B cell (primary cell): ENCODE measurements at regions not wholly inside any gene's neighbourhood (a gene's known extent, or its start where the extent isn't known, plus 50 kb on each side); places are given as distances from the start of the nearest gene placed in this dataset.

Source experiments
- ATAC-seq: fragments of 200-7000 bp; cut with Tn5 transposase; one replicate; pipeline ENCODE4 v1.10.0; 2021; ENCODE audit warnings: low read depth, mild to moderate bottlenecking, moderate number of reproducible peaks, moderate library complexity
- CTCF ChIA-PET: fragments of 350-600 bp; sonication (Branson Sonifier 250); formaldehyde crosslinking; loops from one replicate; lab custom pipeline; 2021; ENCODE audit warnings: antibody characterized with exemption, inconsistent platforms; lab: Charles Lee
- POLR2A ChIA-PET: fragments of 350-600 bp; sonication (Branson Sonifier 250); formaldehyde crosslinking; loops from one replicate; lab custom pipeline; 2021; ENCODE audit warnings: antibody characterized with exemption; lab: Charles Lee
- DNase-seq: peaks from one replicate; pipeline ENCODE4 v3.0.0; 2013
- H2AFZ ChIP-seq: 2 replicates; pipeline ENCODE4 v1.6.1; 2012; ENCODE audit warnings: mild to moderate bottlenecking, low read depth, low read length; ENCODE audit not compliant: insufficient read depth, poor library complexity, severe bottlenecking
- H3K27ac ChIP-seq, 2 donors: 1 replicate in 1 of 2; 2 replicates in 1 of 2; pipeline ENCODE4 v1.5.1; 2012 to 2013; ENCODE audit warnings: low read length in 2 of 2, mild to moderate bottlenecking in 2 of 2, moderate library complexity in 1 of 2
- H3K27me3 ChIP-seq, 4 experiments: fragments of 200-600 bp in 1 of 4; sonication (generic) in 1 of 4; replicated peaks in 1 of 4; 1 replicate in 2 of 4; 2 replicates in 2 of 4; pipeline versions ENCODE4 v1.6.1 to v1.7.0; 2013 to 2016; ENCODE audit warnings: low read length in 3 of 4, mild to moderate bottlenecking in 2 of 4, mixed read lengths in 1 of 4, moderate library complexity in 1 of 4; ENCODE audit not compliant: insufficient read depth in 4 of 4, control insufficient read depth in 3 of 4; ENCODE audit errors: control extremely low read depth in 1 of 4
- H3K36me3 ChIP-seq, 2 experiments: replicated peaks in 1 of 2; 1 replicate in 1 of 2; 2 replicates in 1 of 2; pipeline versions ENCODE4 v1.6.1 to v1.7.1; 2013; ENCODE audit warnings: low read length in 1 of 2; ENCODE audit not compliant: insufficient read depth in 2 of 2, control insufficient read depth in 1 of 2; ENCODE audit errors: control extremely low read depth in 1 of 2, extremely low read depth in 1 of 2
- H3K4me1 ChIP-seq, 2 donors: fragments of 200-600 bp in 1 of 2; sonication (generic) in 1 of 2; 1 replicate in 1 of 2; 2 replicates in 1 of 2; pipeline versions ENCODE4 v1.5.1 to v1.6.1; 2013 to 2017; ENCODE audit warnings: low read length in 2 of 2; ENCODE audit not compliant: control insufficient read depth in 2 of 2, insufficient read depth in 2 of 2
- H3K4me2 ChIP-seq: replicated peaks from 2 replicates; pipeline ENCODE3; 2012; ENCODE audit warnings: mild to moderate bottlenecking, low read depth, low read length; ENCODE audit not compliant: poor library complexity, severe bottlenecking
- H3K4me3 ChIP-seq, 5 experiments: fragments of 200-600 bp in 1 of 5; sonication (generic) in 1 of 5; 1 replicate in 3 of 5; 2 replicates in 2 of 5; pipeline versions ENCODE4 v1.5.1 to v1.7.0; 2011 to 2016; ENCODE audit warnings: low read length in 4 of 5, mild to moderate bottlenecking in 4 of 5, low read depth in 2 of 5, control low read depth in 1 of 5, moderate library complexity in 1 of 5; ENCODE audit not compliant: insufficient read depth in 1 of 5; ENCODE audit errors: control extremely low read depth in 1 of 5, extremely low read depth in 1 of 5
- H3K79me2 ChIP-seq: fragments of 200-600 bp; sonication (generic); one replicate; pipeline ENCODE4 v1.6.0; 2016; ENCODE audit warnings: low read length; ENCODE audit not compliant: control insufficient read depth, insufficient read depth
- H3K9ac ChIP-seq: fragments of 200-600 bp; sonication (generic); 2 replicates; pipeline ENCODE4 v1.6.1; 2017; ENCODE audit warnings: mild to moderate bottlenecking, low read length, moderate library complexity
- H3K9me3 ChIP-seq, 3 donors: one replicate each; pipeline versions ENCODE4 v1.6.1 to v1.7.1; 2013; ENCODE audit warnings: low read length in 2 of 3; ENCODE audit not compliant: control insufficient read depth in 2 of 3, insufficient read depth in 1 of 3; ENCODE audit errors: control extremely low read depth in 1 of 3
- H4K20me1 ChIP-seq: 2 replicates; pipeline ENCODE4 v1.6.0; 2012; ENCODE audit warnings: mild to moderate bottlenecking, low read length; ENCODE audit not compliant: insufficient read depth, control insufficient read depth, poor library complexity, severe bottlenecking
- H3K27ac Mint-ChIP-seq: one replicate; pipeline ENCODE4 v1.8.0; 2021; ENCODE audit warnings: mixed read lengths
- H3K27me3 Mint-ChIP-seq: one replicate; pipeline ENCODE4 v1.8.0; 2021; ENCODE audit warnings: mixed read lengths
- H3K4me1 Mint-ChIP-seq: one replicate; pipeline ENCODE4 v1.8.0; 2021; ENCODE audit warnings: mixed read lengths
- H3K4me3 Mint-ChIP-seq: one replicate; pipeline ENCODE4 v1.8.0; 2021; ENCODE audit warnings: mixed read lengths
- H3K9me3 Mint-ChIP-seq: one replicate; pipeline ENCODE4 v1.8.0; 2022; ENCODE audit warnings: mixed read lengths; ENCODE audit not compliant: insufficient read depth
- EZH2 ChIP-seq: IDR thresholded peaks from 2 replicates; pipeline ENCODE4 v1.6.1; 2012; ENCODE audit warnings: borderline replicate concordance, low read depth, mild to moderate bottlenecking, moderate library complexity, low read length; ENCODE audit not compliant: insufficient read depth, poor library complexity, severe bottlenecking
- WGBS: methylation state at CpG from one replicate; pipeline ENCODE4 v1.1.5; 2013; ENCODE audit warnings: missing lambda C conversion rate; ENCODE audit not compliant: insufficient coverage; 5-methylcytosine and 5-hydroxymethylcytosine counted together
- intact Hi-C: fragments of 100-400 bp; cut with micrococcal nuclease; formaldehyde crosslinking; loops from one replicate; pipeline ENCODE4 v1.10.0; 2022
- TF ChIP-seq, protein P1 (sequence below): fragments of 200-600 bp; IDR thresholded peaks from one replicate; pipeline ENCODE4 v1.8.0; 2022; ENCODE audit warnings: antibody characterized with exemption, mild to moderate bottlenecking

DNA sequence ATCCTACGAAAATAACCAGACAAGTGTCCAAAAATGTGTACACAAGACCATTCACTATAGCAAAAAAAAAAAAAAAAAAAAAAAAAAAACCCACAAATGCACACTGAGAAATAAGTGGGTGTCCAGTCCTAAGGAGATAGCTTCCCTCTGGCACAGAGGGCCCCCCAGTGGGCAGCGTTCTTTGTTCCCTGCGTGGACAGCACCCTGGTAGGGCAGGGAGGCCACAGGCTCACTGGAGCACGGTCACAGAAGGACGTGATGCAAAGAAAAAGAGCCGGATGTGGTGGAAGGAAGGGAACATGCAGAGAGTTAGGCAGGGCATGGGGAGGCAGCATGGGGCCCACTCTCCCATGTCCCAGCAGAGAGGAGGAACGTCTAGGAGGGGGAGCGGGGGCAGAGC is 210.7 kb upstream of the NSMCE3 start:
- no peak for TF ChIP-seq EZH2
- TF ChIP-seq, protein P1, sequence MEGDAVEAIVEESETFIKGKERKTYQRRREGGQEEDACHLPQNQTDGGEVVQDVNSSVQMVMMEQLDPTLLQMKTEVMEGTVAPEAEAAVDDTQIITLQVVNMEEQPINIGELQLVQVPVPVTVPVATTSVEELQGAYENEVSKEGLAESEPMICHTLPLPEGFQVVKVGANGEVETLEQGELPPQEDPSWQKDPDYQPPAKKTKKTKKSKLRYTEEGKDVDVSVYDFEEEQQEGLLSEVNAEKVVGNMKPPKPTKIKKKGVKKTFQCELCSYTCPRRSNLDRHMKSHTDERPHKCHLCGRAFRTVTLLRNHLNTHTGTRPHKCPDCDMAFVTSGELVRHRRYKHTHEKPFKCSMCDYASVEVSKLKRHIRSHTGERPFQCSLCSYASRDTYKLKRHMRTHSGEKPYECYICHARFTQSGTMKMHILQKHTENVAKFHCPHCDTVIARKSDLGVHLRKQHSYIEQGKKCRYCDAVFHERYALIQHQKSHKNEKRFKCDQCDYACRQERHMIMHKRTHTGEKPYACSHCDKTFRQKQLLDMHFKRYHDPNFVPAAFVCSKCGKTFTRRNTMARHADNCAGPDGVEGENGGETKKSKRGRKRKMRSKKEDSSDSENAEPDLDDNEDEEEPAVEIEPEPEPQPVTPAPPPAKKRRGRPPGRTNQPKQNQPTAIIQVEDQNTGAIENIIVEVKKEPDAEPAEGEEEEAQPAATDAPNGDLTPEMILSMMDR, result no peak
- WGBS, result 81% methylated on average over 7 of the region's 8 CpGs
- Mint-ChIP-seq H3K27me3 (no peaks in the 10 kb centered on the region), H3K27ac (no peak overlapping the region), H3K9me3 (peaks cover 3% of the 10 kb centered on the region), H3K4me3 (no peak overlapping the region), H3K4me1 (no peaks in the 10 kb centered on the region)
- H3K27me3 ChIP-seq, result no peaks in the 10 kb centered on the region
- no peak overlapping the region for H3K4me3 ChIP-seq
- no peaks in the 10 kb centered on the region for H3K79me2 ChIP-seq
- H3K36me3 ChIP-seq, result no peaks in the 10 kb centered on the region
- intact Hi-C loops, result no loop called here
- POLR2A ChIA-PET, result no interaction called here
- no peak overlapping the region for H3K4me2 ChIP-seq
- H2AFZ ChIP-seq, result no peak overlapping the region
- H3K27ac ChIP-seq, result no peak overlapping the region
- CTCF ChIA-PET, result no interaction called here
- DNase-seq (no peak), ATAC-seq (no peak)
- no peaks in the 10 kb centered on the region for H4K20me1 ChIP-seq
- H3K9ac ChIP-seq, result no peak overlapping the region
- no peaks in the 10 kb centered on the region for H3K4me1 ChIP-seq
- peaks cover 0 to 6% (median 0%) of the 10 kb centered on the region in 3 donors for H3K9me3 ChIP-seq

DNA sequence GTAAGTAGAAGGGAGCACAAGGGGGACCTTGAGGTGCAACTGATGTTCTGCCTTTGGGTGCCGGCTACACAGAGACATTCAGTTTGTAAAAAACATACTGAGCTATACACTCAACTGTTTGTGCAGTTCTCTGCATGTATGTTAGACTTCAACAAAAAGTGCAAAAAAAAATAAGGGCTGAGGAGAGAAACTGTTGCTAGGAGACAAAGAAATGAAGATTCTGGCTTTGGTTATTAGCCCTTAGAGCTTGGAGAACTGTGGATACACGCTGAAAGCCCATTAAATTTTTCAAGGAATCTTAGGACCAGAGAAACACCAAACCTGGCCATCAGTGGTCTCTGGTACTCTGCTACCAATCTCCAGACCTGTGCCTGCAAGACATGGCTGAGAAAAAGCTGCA is 207.6 kb upstream of the NSMCE3 start:
- no peak overlapping the region for H3K27ac ChIP-seq
- Mint-ChIP-seq H3K4me1 (no peaks in the 10 kb centered on the region), H3K27ac (no peak overlapping the region), H3K27me3 (no peaks in the 10 kb centered on the region), H3K4me3 (no peak overlapping the region), H3K9me3 (peaks cover 3% of the 10 kb centered on the region)
- ChIA-PET CTCF (no interaction called here), POLR2A (no interaction called here)
- H3K9me3 ChIP-seq, result peaks cover 0 to 13% (median 0%) of the 10 kb centered on the region in 3 donors
- H3K4me1 ChIP-seq, result no peaks in the 10 kb centered on the region
- DNase-seq (no peak), ATAC-seq (no peak)
- H4K20me1 ChIP-seq, result no peaks in the 10 kb centered on the region
- H3K4me2 ChIP-seq, result no peak overlapping the region
- H3K27me3 ChIP-seq, result no peaks in the 10 kb centered on the region
- H3K4me3 ChIP-seq, result no peak overlapping the region
- WGBS, result 92% methylated on average over 1 of the region's 2 CpGs
- no peak overlapping the region for H3K9ac ChIP-seq
- H2AFZ ChIP-seq, result no peak overlapping the region
- TF ChIP-seq, protein P1, result no peak
- no peaks in the 10 kb centered on the region for H3K79me2 ChIP-seq
- H3K36me3 ChIP-seq, result no peaks in the 10 kb centered on the region
- intact Hi-C loops, result no loop called here
